Fibroblast of villous mesenchyme (primary cell): ENCODE measurements at regions not wholly inside any gene's neighbourhood (a gene's known extent, or its start where the extent isn't known, plus 50 kb on each side); places are given as distances from the start of the nearest gene placed in this dataset.

Experiments used
- DNase-seq: peaks from one replicate; pipeline ENCODE4 v3.0.0-alpha.2; 2010; ENCODE audit warnings: low read depth
- H3K4me3 ChIP-seq: 2 replicates; pipeline ENCODE4 v1.5.1; 2011; ENCODE audit warnings: low read depth, mild to moderate bottlenecking, low read length
- CTCF ChIP-seq: IDR thresholded peaks from 2 replicates; pipeline ENCODE4 v1.5.1; 2012; ENCODE audit warnings: low read depth, mild to moderate bottlenecking, low read length; ENCODE audit not compliant: insufficient read depth

GRCh38 chr15:93154666-93155065 is 65.7 kb upstream of the RGMA start:
- H3K4me3 ChIP-seq: no peak overlapping the region
- no peak for DNase-seq
- TF ChIP-seq CTCF: no peak

GRCh38 chr15:93152951-93153350 is 63.9 kb upstream of the RGMA start:
- no peak for TF ChIP-seq CTCF
- no peak overlapping the region for H3K4me3 ChIP-seq
- no peak for DNase-seq

- no peak for TF ChIP-seq CTCF
- no peak overlapping the region for H3K4me3 ChIP-seq
- DNase-seq: no peak
These were observed 63.3 kb upstream of the RGMA start for GRCh38 chr15:93152360-93152759.

GRCh38 chr15:93150910-93151881 is 62.2 kb upstream of the RGMA start:
- TF ChIP-seq CTCF: no peak
- no peak for DNase-seq
- H3K4me3 ChIP-seq: no peak overlapping the region

- no peak for DNase-seq
These were observed 57.6 kb upstream of the RGMA start for GRCh38 chr15:93146601-93147000.

GRCh38 chr15:93146196-93146595 is 57.2 kb upstream of the RGMA start:
- no peak for TF ChIP-seq CTCF
- DNase-seq: no peak
- no peak overlapping the region for H3K4me3 ChIP-seq

More at GRCh38 chr15:93146601-93147000, 57.6 kb upstream of the RGMA start:
- H3K4me3 ChIP-seq: no peak overlapping the region
- no peak for TF ChIP-seq CTCF
